H9 (cell line): ENCODE measurements at regions not wholly inside any gene's neighbourhood (a gene's known extent, or its start where the extent isn't known, plus 50 kb on each side); places are given as distances from the start of the nearest gene placed in this dataset.

ENCODE experiments used
- DNase-seq: peaks from one replicate; pipeline ENCODE4 v3.0.0-alpha.2; 2017
- H2AFZ ChIP-seq: one replicate; pipeline ENCODE4 v1.6.1; 2013; ENCODE audit warnings: mild to moderate bottlenecking, low read length, control low read depth, moderate library complexity
- H2AK5ac ChIP-seq: 2 replicates; pipeline ENCODE4 v1.6.1; 2013; ENCODE audit warnings: low read length, control low read depth, mixed read lengths; ENCODE audit not compliant: insufficient read length
- H2BK120ac ChIP-seq: one replicate; pipeline ENCODE4 v1.6.1; 2013; ENCODE audit warnings: low read depth, mild to moderate bottlenecking, low read length, control low read depth, inconsistent platforms; ENCODE audit not compliant: poor library complexity, severe bottlenecking
- H2BK12ac ChIP-seq: 2 replicates; pipeline ENCODE4 v1.6.1; 2013; ENCODE audit warnings: low read length, control low read depth, mixed read lengths, low read depth; ENCODE audit not compliant: insufficient read length
- H2BK15ac ChIP-seq: 2 replicates; pipeline ENCODE4 v1.6.1; 2013; ENCODE audit warnings: low read depth, low read length, control low read depth
- H2BK20ac ChIP-seq: one replicate; pipeline ENCODE4 v1.6.1; 2013; ENCODE audit warnings: low read depth, mild to moderate bottlenecking, low read length, control low read depth, inconsistent platforms; ENCODE audit not compliant: poor library complexity, severe bottlenecking
- H2BK5ac ChIP-seq: 2 replicates; pipeline ENCODE4 v1.6.1; 2013; ENCODE audit warnings: low read length, control low read depth, mixed read lengths; ENCODE audit not compliant: insufficient read length
- H3K14ac ChIP-seq: 2 replicates; pipeline ENCODE4 v1.6.1; 2013; ENCODE audit warnings: low read length, control low read depth; ENCODE audit not compliant: insufficient read depth
- H3K18ac ChIP-seq: 2 replicates; pipeline ENCODE4 v1.6.1; 2013; ENCODE audit warnings: low read depth, mild to moderate bottlenecking, mixed read lengths, low read length, control low read depth; ENCODE audit not compliant: insufficient read length
- H3K23ac ChIP-seq: 2 replicates; pipeline ENCODE4 v1.6.1; 2013; ENCODE audit warnings: low read length, control low read depth, mixed read lengths, low read depth; ENCODE audit not compliant: insufficient read length
- H3K23me2 ChIP-seq: 2 replicates; pipeline ENCODE4 v1.6.1; 2013; ENCODE audit warnings: low read depth, mild to moderate bottlenecking, mixed read lengths, low read length, control low read depth; ENCODE audit not compliant: insufficient read length, poor library complexity, severe bottlenecking
- H3K27ac ChIP-seq: 2 replicates; pipeline ENCODE4 v1.5.1; 2013; ENCODE audit warnings: low read length, control low read depth, mixed read lengths, low read depth; ENCODE audit not compliant: insufficient read length
- H3K27me3 ChIP-seq: 2 replicates; pipeline ENCODE4 v1.6.1; 2013; ENCODE audit warnings: low read length, control low read depth, inconsistent platforms; ENCODE audit not compliant: insufficient read depth
- H3K4ac ChIP-seq: 2 replicates; pipeline ENCODE4 v1.6.1; 2013; ENCODE audit warnings: low read depth, mild to moderate bottlenecking, control low read depth, inconsistent platforms, low read length, moderate library complexity
- H3K4me1 ChIP-seq: 2 replicates; pipeline ENCODE4 v1.6.1; 2013; ENCODE audit warnings: low read length, control low read depth, inconsistent platforms; ENCODE audit not compliant: insufficient read depth
- H3K4me2 ChIP-seq: 2 replicates; pipeline ENCODE4 v1.6.1; 2013; ENCODE audit warnings: low read length, control low read depth, mixed read lengths; ENCODE audit not compliant: insufficient read length, insufficient read depth
- H3K56ac ChIP-seq: 2 replicates; pipeline ENCODE4 v1.6.1; 2013; ENCODE audit warnings: low read depth, mild to moderate bottlenecking, mixed read lengths, low read length, control low read depth; ENCODE audit not compliant: insufficient read length
- H3K79me1 ChIP-seq: 2 replicates; pipeline ENCODE4 v1.6.1; 2013; ENCODE audit warnings: low read depth, mild to moderate bottlenecking, moderate library complexity, low read length, control low read depth, inconsistent platforms; ENCODE audit not compliant: insufficient read depth, poor library complexity, severe bottlenecking
- H3K79me2 ChIP-seq: 2 replicates; pipeline ENCODE4 v1.6.1; 2013; ENCODE audit warnings: low read length, control low read depth, inconsistent platforms; ENCODE audit not compliant: insufficient read depth
- H3K9ac ChIP-seq: 2 replicates; pipeline ENCODE4 v1.6.1; 2013; ENCODE audit warnings: low read length, control low read depth, mixed read lengths; ENCODE audit not compliant: insufficient read length; ENCODE audit errors: extremely low read depth
- H3K9me3 ChIP-seq: one replicate; pipeline ENCODE4 v1.6.1; 2013; ENCODE audit warnings: low read depth, low read length, inconsistent platforms; ENCODE audit not compliant: control insufficient read depth
- H3T11ph ChIP-seq: one replicate; pipeline ENCODE4 v1.6.1; 2013; ENCODE audit warnings: mild to moderate bottlenecking, low read length, control low read depth, inconsistent platforms
- H4K20me1 ChIP-seq: one replicate; pipeline ENCODE4 v1.6.1; 2013; ENCODE audit not compliant: control insufficient read depth, insufficient read length, insufficient read depth
- H4K5ac ChIP-seq: 2 replicates; pipeline ENCODE4 v1.6.1; 2013; ENCODE audit warnings: low read depth, mild to moderate bottlenecking, mixed read lengths, low read length, control low read depth; ENCODE audit not compliant: insufficient read length
- H4K8ac ChIP-seq: replicated peaks from 2 replicates; pipeline ENCODE4 v1.6.1; 2013; ENCODE audit warnings: low read length, control low read depth, mixed read lengths, low read depth; ENCODE audit not compliant: insufficient read length
- H4K91ac ChIP-seq: 2 replicates; pipeline ENCODE4 v1.6.1; 2013; ENCODE audit warnings: low read depth, mild to moderate bottlenecking, moderate library complexity, mixed read lengths, low read length, control low read depth; ENCODE audit not compliant: insufficient read length
- H3K27ac Mint-ChIP-seq, 3 experiments: 2 replicates in 2 of 3; 3 replicates in 1 of 3; pipeline ENCODE4 v1.8.0; 2020 to 2021; ENCODE audit warnings: mixed read lengths in 3 of 3, mild to moderate bottlenecking in 1 of 3, moderate library complexity in 1 of 3
- H3K27me3 Mint-ChIP-seq: 2 replicates; pipeline ENCODE4 v1.8.0; 2021; ENCODE audit warnings: low read depth, mild to moderate bottlenecking, moderate library complexity, mixed read lengths
- H3K36me3 Mint-ChIP-seq, 3 experiments: 2 replicates in 2 of 3; 3 replicates in 1 of 3; pipeline ENCODE4 v1.8.0; 2020 to 2021; ENCODE audit warnings: low read depth in 3 of 3, mixed read lengths in 3 of 3; ENCODE audit not compliant: insufficient read depth in 1 of 3
- H3K4me1 Mint-ChIP-seq, 2 experiments: 2 replicates each; pipeline ENCODE4 v1.8.0; 2020; ENCODE audit warnings: mixed read lengths in 2 of 2
- H3K4me3 Mint-ChIP-seq, 2 experiments: 2 replicates in 1 of 2; 3 replicates in 1 of 2; pipeline ENCODE4 v1.8.0; 2020 to 2021; ENCODE audit warnings: mild to moderate bottlenecking in 2 of 2, mixed read lengths in 2 of 2, moderate library complexity in 1 of 2
- H3K9me3 Mint-ChIP-seq, 2 experiments: 2 replicates in 1 of 2; 3 replicates in 1 of 2; pipeline ENCODE4 v1.8.0; 2020; ENCODE audit warnings: mild to moderate bottlenecking in 2 of 2, mixed read lengths in 2 of 2, moderate library complexity in 1 of 2
- TF ChIP-seq, protein P1 (sequence below): fragments of 200-600 bp; sonication (generic); conservative IDR thresholded peaks from 3 replicates; pipeline ENCODE4 v1.8.0; 2021; ENCODE audit warnings: antibody characterized with exemption, mild to moderate bottlenecking

- no peak overlapping the region for H2BK12ac ChIP-seq
- no peak overlapping the region for H3K18ac ChIP-seq
- no peak overlapping the region for H2AK5ac ChIP-seq
- no peak overlapping the region for H2BK5ac ChIP-seq
- Mint-ChIP-seq H3K27ac (no peak overlapping the region), H3K36me3 (no peaks in the 10 kb centered on the region), H3K4me1 (no peaks in the 10 kb centered on the region), H3K9me3 (no peaks in the 10 kb centered on the region), H3K4me3 (no peak overlapping the region), H3K27me3 (peaks cover 3% of the 10 kb centered on the region; the same call in 1 of the 2 replicates)
- no peak overlapping the region for H4K5ac ChIP-seq
- H4K91ac ChIP-seq, result no peak overlapping the region
- H3K27me3 ChIP-seq, result no peaks in the 10 kb centered on the region
- H3K4me2 ChIP-seq, result no peak overlapping the region
- H3K27ac ChIP-seq, result no peak overlapping the region
- H2BK20ac ChIP-seq, result no peak overlapping the region
- H3K9ac ChIP-seq, result no peak overlapping the region
- no peak overlapping the region for H2BK120ac ChIP-seq
- no peaks in the 10 kb centered on the region for H3K79me2 ChIP-seq
- H2BK15ac ChIP-seq, result no peak overlapping the region
- H3K23ac ChIP-seq, result no peak overlapping the region
- no peak overlapping the region for H3K56ac ChIP-seq
- no peak overlapping the region for H3K14ac ChIP-seq
- H3K79me1 ChIP-seq, result no peaks in the 10 kb centered on the region
- no peak overlapping the region for H3K4ac ChIP-seq
- no peak for DNase-seq
- no peaks in the 10 kb centered on the region for H3K4me1 ChIP-seq
- no peaks in the 10 kb centered on the region for H3K9me3 ChIP-seq
- no peaks in the 10 kb centered on the region for H4K20me1 ChIP-seq
- TF ChIP-seq, protein P1, sequence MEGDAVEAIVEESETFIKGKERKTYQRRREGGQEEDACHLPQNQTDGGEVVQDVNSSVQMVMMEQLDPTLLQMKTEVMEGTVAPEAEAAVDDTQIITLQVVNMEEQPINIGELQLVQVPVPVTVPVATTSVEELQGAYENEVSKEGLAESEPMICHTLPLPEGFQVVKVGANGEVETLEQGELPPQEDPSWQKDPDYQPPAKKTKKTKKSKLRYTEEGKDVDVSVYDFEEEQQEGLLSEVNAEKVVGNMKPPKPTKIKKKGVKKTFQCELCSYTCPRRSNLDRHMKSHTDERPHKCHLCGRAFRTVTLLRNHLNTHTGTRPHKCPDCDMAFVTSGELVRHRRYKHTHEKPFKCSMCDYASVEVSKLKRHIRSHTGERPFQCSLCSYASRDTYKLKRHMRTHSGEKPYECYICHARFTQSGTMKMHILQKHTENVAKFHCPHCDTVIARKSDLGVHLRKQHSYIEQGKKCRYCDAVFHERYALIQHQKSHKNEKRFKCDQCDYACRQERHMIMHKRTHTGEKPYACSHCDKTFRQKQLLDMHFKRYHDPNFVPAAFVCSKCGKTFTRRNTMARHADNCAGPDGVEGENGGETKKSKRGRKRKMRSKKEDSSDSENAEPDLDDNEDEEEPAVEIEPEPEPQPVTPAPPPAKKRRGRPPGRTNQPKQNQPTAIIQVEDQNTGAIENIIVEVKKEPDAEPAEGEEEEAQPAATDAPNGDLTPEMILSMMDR, result no peak
- no peak overlapping the region for H3T11ph ChIP-seq
- H4K8ac ChIP-seq, result no peak overlapping the region
- no peaks in the 10 kb centered on the region for H3K23me2 ChIP-seq
- H2AFZ ChIP-seq, result no peak overlapping the region
Measured at GRCh38 chr18:45525301-45525700, 90.0 kb upstream of the SLC14A2 start.
